ENCODE measurements at regions not wholly inside any gene's neighbourhood (a gene's known extent, or its start where the extent isn't known, plus 50 kb on each side); places are given as distances from the start of the nearest gene placed in this dataset.
"Not testable (repeated sequence)": the region's sequence is repeated elsewhere in the genome, so short reads cannot be mapped to it uniquely, and the experiment has no call there.

DNA sequence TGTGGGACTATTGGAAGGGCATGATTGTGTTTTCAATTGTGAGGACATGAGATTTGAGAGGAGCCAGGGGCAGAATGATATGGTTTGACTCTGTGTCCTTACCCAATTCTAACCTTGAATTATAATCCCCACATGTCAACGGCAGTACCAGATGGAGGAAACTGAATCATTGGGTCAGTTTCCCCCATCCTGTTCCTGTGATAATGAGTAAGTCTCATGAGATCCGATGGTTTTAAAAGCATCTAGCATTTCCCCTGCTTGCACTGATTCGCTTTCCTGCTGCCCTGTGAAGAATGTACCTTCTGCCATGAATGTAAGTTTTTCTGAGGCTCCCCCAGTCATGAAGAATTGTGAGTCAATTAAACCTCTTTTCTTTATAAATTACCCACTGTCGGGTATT lies 1367.1 kb downstream of the XPNPEP1 start:
- WGBS, 2 donors = 81 to 86% methylated on average over 4 of the region's 4 CpGs
- intact Hi-C loops (cut with DNase I) = no loop called here

DNA sequence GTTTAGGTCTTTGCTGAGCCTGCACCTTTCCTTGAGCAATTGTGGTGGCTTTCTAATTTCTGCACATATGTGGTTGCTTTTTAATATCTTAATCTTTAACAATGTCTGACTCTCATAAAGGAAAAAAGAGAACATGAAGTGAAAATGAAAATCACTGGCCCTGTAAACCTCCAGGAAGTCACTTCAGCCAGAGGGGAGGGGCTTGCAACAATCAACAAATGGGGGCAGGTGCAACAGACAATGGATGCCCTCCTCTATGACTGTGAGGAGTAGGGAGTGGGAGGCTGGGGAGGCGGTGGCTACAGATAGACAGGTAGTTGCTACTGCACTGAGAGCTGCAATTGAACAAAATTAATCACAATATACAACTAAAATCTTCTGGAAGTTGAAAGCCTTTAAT lies 1377.4 kb downstream of the XPNPEP1 start:
- intact Hi-C loops (cut with DNase I) = no loop called here
- 60 to 70% methylated on average over 1 of the region's 1 CpG for WGBS, 2 donors

More for the DNA sequence above, 1367.1 kb downstream of the XPNPEP1 start:
- Histone ChIP-seq H3K27ac (ENCODE audit: low read depth in 1 of 2, low read length in 2 of 2) (no peak overlapping the region), H3K4me3 (ENCODE audit: low read length in 2 of 2) (no peak overlapping the region), H3K36me3 (ENCODE audit: control insufficient read depth in 1 of 2, insufficient read depth in 2 of 2, low read length in 1 of 2) (no peaks in the 10 kb centered on the region), H3K9me3 (ENCODE audit: control insufficient read depth, low read length) (no peaks in the 10 kb centered on the region), H3K4me1 (ENCODE audit: control insufficient read depth in 1 of 2, insufficient read depth in 2 of 2, low read length in 2 of 2) (no peaks in the 10 kb centered on the region), H3K27me3 (ENCODE audit: control insufficient read depth in 1 of 2, insufficient read depth in 2 of 2, low read length in 1 of 2) (peaks cover 0 to 1% of the 10 kb centered on the region in 2 donors)
- ATAC-seq (ENCODE audit: low FRiP score) (no peak), DNase-seq (no peak)

DNA sequence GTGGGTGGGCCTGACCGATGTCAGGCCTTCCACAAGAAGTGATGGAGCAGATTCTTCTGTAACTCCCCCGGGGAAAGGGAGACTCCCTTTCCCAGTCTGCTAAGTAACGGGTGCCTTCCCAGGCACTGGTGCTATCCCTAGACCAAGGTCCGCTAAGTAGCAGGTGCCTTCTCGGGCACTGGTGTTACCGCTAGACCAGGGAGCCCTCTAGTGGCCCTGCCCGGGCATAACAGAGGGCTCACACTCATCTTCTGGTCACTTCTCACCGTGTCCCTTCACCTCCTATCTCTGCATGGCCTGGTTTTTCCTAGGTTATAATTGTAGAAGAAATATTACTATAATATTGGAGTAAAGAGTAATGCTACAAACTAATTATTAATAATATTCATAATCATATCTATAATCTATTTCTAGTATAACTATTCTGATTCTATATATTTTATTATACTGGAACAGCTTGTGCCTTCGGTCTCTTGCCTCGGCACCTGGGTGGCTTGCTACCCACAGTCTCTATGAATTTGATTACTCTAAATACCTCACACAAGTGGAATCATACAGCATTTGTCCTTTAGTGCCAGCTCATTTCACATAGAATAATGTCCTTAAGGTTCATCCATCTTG lies 1378.7 kb downstream of the XPNPEP1 start:
- Histone ChIP-seq H3K27me3 (ENCODE audit: control insufficient read depth in 1 of 2, insufficient read depth in 2 of 2, low read length in 1 of 2) (no peaks in the 10 kb centered on the region), H3K27ac (ENCODE audit: low read depth in 1 of 2, low read length in 2 of 2) (no peak overlapping the region), H3K4me3 (ENCODE audit: low read length in 2 of 2) (no peak overlapping the region), H3K9me3 (ENCODE audit: control insufficient read depth, low read length) (no peaks in the 10 kb centered on the region), H3K4me1 (ENCODE audit: control insufficient read depth in 1 of 2, insufficient read depth in 2 of 2, low read length in 2 of 2) (no peaks in the 10 kb centered on the region), H3K36me3 (ENCODE audit: control insufficient read depth in 1 of 2, insufficient read depth in 2 of 2, low read length in 1 of 2) (no peaks in the 10 kb centered on the region)
- ATAC-seq (ENCODE audit: low FRiP score) = no peak
- intact Hi-C loops (cut with DNase I) = no loop called here
- DNase-seq = peak; percentile 58 to 81
- WGBS, 2 donors = 27 to 30% methylated on average over 10 of the region's 10 CpGs

More for the DNA sequence above, 1377.4 kb downstream of the XPNPEP1 start:
- Histone ChIP-seq H3K27ac (ENCODE audit: low read depth in 1 of 2, low read length in 2 of 2) (no peak overlapping the region), H3K4me3 (ENCODE audit: low read length in 2 of 2) (no peak overlapping the region), H3K27me3 (ENCODE audit: control insufficient read depth in 1 of 2, insufficient read depth in 2 of 2, low read length in 1 of 2) (no peaks in the 10 kb centered on the region), H3K36me3 (ENCODE audit: control insufficient read depth in 1 of 2, insufficient read depth in 2 of 2, low read length in 1 of 2) (no peaks in the 10 kb centered on the region), H3K9me3 (ENCODE audit: control insufficient read depth, low read length) (no peaks in the 10 kb centered on the region), H3K4me1 (ENCODE audit: control insufficient read depth in 1 of 2, insufficient read depth in 2 of 2, low read length in 2 of 2) (no peaks in the 10 kb centered on the region)
- DNase-seq (no peak), ATAC-seq (ENCODE audit: low FRiP score) (no peak)

DNA sequence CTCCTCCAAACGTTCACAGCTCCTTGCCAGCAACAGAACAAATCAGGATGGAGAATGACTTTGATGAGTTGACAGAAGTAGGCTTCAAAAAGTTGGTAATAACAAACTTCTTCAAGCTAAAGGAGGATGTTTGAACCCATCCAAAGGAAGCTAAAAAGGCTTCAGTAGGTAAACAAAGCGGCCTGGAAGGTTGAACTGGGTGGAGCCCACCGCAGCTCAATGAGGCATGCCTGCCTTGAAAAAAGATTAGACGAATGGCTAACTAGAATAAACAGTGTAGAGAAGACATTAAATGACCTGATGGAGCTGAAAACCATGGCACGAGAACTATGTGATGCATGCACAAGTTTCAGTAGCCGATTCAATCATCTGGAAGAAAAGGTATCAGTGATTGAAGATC lies 1369.0 kb upstream of the SORCS1 start:
- DNase-seq; H3K9me3 ChIP-seq (ENCODE audit: control insufficient read depth, low read length); H3K4me1 ChIP-seq (ENCODE audit: control insufficient read depth in 1 of 2, insufficient read depth in 2 of 2, low read length in 2 of 2); H3K27ac ChIP-seq (ENCODE audit: low read depth in 1 of 2, low read length in 2 of 2); intact Hi-C loops (cut with DNase I); H3K36me3 ChIP-seq (ENCODE audit: control insufficient read depth in 1 of 2, insufficient read depth in 2 of 2, low read length in 1 of 2); H3K4me3 ChIP-seq (ENCODE audit: low read length in 2 of 2); ATAC-seq (ENCODE audit: low FRiP score); H3K27me3 ChIP-seq (ENCODE audit: control insufficient read depth in 1 of 2, insufficient read depth in 2 of 2, low read length in 1 of 2): not testable (repeated sequence)
- WGBS, 2 donors = 69 to 74% methylated on average over 6 of the region's 6 CpGs

DNA sequence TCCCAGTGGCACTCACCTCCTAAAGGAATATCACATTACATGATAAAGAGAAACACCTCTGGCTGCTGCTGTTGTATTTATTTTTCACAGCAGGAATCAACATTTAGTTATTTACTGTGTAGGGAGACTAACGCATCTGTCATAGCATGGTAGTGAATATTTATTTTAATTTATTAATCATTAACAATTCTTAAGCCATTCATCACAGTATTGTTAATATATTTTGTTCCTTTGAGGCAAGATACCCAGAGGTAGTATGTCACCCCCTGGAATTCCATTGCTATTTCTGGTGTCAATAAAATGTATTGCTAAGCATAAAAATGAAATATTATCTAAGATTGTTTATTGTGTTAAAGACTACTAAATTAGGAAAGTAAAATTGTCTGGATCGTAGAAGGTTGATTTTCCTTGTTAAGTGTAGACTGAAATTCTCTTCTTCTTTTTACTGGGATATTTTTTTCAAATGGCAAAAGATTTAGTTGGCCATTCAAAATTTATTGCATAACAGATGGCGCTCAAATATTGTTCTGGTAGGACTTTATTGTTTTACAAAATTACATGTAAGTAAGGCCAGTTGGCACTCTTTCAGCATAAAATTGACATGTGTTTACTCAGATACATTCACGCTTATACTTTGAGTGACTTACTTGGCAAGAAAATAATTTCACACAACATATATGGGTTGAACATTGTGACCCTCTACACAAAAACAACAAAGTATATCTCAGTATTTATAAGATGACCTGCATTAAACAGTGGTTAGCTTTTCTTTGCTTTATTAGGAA lies 1358.7 kb upstream of the SORCS1 start:
- intact Hi-C loops (cut with DNase I) = no loop called here
- 28 to 49% methylated on average over 4 of the region's 4 CpGs for WGBS, 2 donors
- DNase-seq (no peak), ATAC-seq (ENCODE audit: low FRiP score) (no peak)
- no peak overlapping the region for H3K4me3 ChIP-seq (ENCODE audit: low read length in 2 of 2)
- no peaks in the 10 kb centered on the region for H3K36me3 ChIP-seq (ENCODE audit: control insufficient read depth in 1 of 2, insufficient read depth in 2 of 2, low read length in 1 of 2)
- peaks cover 2% of the 10 kb centered on the region for H3K9me3 ChIP-seq (ENCODE audit: control insufficient read depth, low read length)
- no peak overlapping the region for H3K27ac ChIP-seq (ENCODE audit: low read depth in 1 of 2, low read length in 2 of 2)
- H3K27me3 ChIP-seq (ENCODE audit: control insufficient read depth in 1 of 2, insufficient read depth in 2 of 2, low read length in 1 of 2) = no peaks in the 10 kb centered on the region
- H3K4me1 ChIP-seq (ENCODE audit: control insufficient read depth in 1 of 2, insufficient read depth in 2 of 2, low read length in 2 of 2) = no peaks in the 10 kb centered on the region

DNA sequence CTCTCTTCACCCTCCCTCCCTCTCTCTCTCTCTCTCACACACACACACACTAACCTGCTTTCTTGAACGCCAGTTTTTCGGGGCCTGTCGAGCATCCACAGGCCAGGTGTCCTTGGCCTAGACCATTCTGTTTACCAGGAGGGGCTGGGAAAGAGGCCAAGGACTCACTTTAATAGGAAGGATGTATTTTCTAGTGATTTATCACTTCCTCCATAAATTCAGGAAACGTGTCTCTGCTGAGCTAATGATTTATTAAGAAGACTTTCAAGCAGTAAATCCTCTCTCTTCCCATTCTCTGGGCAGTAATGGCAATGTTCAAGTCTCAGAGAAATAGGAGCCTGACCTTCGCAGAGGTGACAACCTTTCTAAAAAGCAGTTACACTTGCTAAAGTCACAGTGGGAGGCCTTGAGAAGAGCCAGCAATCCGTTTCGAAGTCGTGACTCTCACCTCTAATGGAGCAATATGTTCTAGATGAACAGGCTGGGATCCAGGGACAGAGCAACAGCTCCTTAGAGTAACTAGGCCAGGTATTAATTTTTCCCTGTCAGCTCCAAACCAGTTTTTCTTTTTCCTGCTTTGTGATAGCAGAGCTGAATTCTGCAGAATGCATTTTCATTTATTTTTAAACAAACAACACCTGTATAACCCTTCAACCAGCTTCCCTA lies 1357.5 kb upstream of the SORCS1 start:
- no peaks in the 10 kb centered on the region for H3K4me1 ChIP-seq (ENCODE audit: control insufficient read depth in 1 of 2, insufficient read depth in 2 of 2, low read length in 2 of 2)
- no peak overlapping the region for H3K27ac ChIP-seq (ENCODE audit: low read depth in 1 of 2, low read length in 2 of 2)
- DNase-seq = no peak
- no peak overlapping the region for H3K4me3 ChIP-seq (ENCODE audit: low read length in 2 of 2)
- H3K27me3 ChIP-seq (ENCODE audit: control insufficient read depth in 1 of 2, insufficient read depth in 2 of 2, low read length in 1 of 2) = no peaks in the 10 kb centered on the region
- H3K9me3 ChIP-seq (ENCODE audit: control insufficient read depth, low read length) = peaks cover 2% of the 10 kb centered on the region
- ATAC-seq (ENCODE audit: low FRiP score) = no peak
- no peaks in the 10 kb centered on the region for H3K36me3 ChIP-seq (ENCODE audit: control insufficient read depth in 1 of 2, insufficient read depth in 2 of 2, low read length in 1 of 2)
- WGBS, 2 donors = 28 to 41% methylated on average over 8 of the region's 8 CpGs
- intact Hi-C loops (cut with DNase I) = no loop called here

DNA sequence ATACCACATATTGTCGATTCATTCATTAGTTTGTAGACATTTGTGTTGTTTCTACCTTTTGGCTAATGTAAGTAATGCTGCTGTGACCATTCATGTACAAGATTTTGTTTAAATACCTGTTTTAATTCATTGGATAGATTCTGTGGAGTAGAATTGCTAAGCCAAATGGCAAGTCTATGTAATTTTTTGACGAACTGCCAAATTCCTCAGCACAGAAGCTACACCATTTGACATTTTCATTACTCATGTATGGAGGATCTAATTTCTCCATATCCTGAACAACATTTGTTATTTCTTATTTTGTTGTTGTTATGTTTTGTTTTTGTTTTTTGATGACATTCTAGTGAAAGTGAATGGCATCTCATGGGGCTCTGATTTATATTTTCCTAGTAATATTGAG lies 1351.3 kb upstream of the SORCS1 start:
- Histone ChIP-seq H3K27me3 (ENCODE audit: control insufficient read depth in 1 of 2, insufficient read depth in 2 of 2, low read length in 1 of 2) (no peaks in the 10 kb centered on the region), H3K36me3 (ENCODE audit: control insufficient read depth in 1 of 2, insufficient read depth in 2 of 2, low read length in 1 of 2) (no peaks in the 10 kb centered on the region), H3K27ac (ENCODE audit: low read depth in 1 of 2, low read length in 2 of 2) (no peak overlapping the region), H3K4me3 (ENCODE audit: low read length in 2 of 2) (no peak overlapping the region), H3K4me1 (ENCODE audit: control insufficient read depth in 1 of 2, insufficient read depth in 2 of 2, low read length in 2 of 2) (no peaks in the 10 kb centered on the region), H3K9me3 (ENCODE audit: control insufficient read depth, low read length) (peaks cover 2% of the 10 kb centered on the region)
- intact Hi-C loops (cut with DNase I) = no loop called here
- no peak for ATAC-seq (ENCODE audit: low FRiP score)
- WGBS, 2 donors = 77 to 79% methylated on average over 2 of the region's 2 CpGs
- DNase-seq = no peak

DNA sequence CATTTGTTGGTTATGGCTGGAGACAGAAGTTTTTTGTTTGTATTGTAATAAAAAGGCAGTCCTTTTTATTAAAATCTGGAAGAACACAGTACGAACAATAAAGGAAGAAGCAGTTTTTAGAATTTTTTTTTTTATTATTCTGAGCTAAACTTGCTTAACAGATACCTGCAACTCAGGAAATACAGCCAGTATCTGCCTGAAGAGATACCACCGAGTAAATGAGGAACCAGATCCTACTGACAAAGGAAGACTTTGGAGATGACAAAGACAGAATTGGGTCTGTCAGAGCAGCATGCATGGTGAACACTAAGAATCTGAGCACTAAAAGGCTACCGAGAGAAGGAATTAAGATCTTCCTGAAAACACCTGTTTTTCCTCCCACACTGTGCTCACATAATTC lies 1335.9 kb upstream of the SORCS1 start:
- WGBS, 2 donors = 73 to 75% methylated on average over 3 of the region's 3 CpGs
- ATAC-seq (ENCODE audit: low FRiP score) = no peak

DNA sequence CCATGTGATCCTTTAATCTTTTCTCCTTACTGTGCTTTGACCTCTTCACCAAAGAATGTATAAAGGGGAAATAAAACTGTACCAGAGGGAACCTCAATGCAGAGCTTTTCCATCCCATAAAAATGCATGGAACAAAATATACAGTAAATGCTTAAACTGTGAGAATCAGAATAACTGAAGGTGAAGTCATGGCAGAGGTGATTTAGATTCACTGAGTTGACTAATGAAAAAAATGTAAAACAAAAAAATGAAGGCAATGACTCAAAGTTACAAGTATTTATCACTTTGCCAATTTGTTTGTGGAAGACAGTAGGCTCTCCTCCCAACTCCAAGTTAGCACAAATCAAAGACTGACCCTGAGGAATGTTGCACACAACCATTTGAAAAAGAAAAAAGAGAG lies 1331.6 kb upstream of the SORCS1 start:
- Histone ChIP-seq H3K27ac (ENCODE audit: low read depth in 1 of 2, low read length in 2 of 2) (no peak overlapping the region), H3K27me3 (ENCODE audit: control insufficient read depth in 1 of 2, insufficient read depth in 2 of 2, low read length in 1 of 2) (no peaks in the 10 kb centered on the region), H3K9me3 (ENCODE audit: control insufficient read depth, low read length) (no peaks in the 10 kb centered on the region), H3K36me3 (ENCODE audit: control insufficient read depth in 1 of 2, insufficient read depth in 2 of 2, low read length in 1 of 2) (no peaks in the 10 kb centered on the region), H3K4me1 (ENCODE audit: control insufficient read depth in 1 of 2, insufficient read depth in 2 of 2, low read length in 2 of 2) (no peaks in the 10 kb centered on the region), H3K4me3 (ENCODE audit: low read length in 2 of 2) (no peak overlapping the region)
- DNase-seq = no peak
- no peak for ATAC-seq (ENCODE audit: low FRiP score)
- intact Hi-C loops (cut with DNase I) = no loop called here

More for the DNA sequence above, 1335.9 kb upstream of the SORCS1 start:
- Histone ChIP-seq H3K27ac (ENCODE audit: low read depth in 1 of 2, low read length in 2 of 2) (no peak overlapping the region), H3K9me3 (ENCODE audit: control insufficient read depth, low read length) (peaks cover 3% of the 10 kb centered on the region), H3K4me3 (ENCODE audit: low read length in 2 of 2) (no peak overlapping the region), H3K36me3 (ENCODE audit: control insufficient read depth in 1 of 2, insufficient read depth in 2 of 2, low read length in 1 of 2) (no peaks in the 10 kb centered on the region), H3K27me3 (ENCODE audit: control insufficient read depth in 1 of 2, insufficient read depth in 2 of 2, low read length in 1 of 2) (no peaks in the 10 kb centered on the region), H3K4me1 (ENCODE audit: control insufficient read depth in 1 of 2, insufficient read depth in 2 of 2, low read length in 2 of 2) (no peaks in the 10 kb centered on the region)
- intact Hi-C loops (cut with DNase I) = no loop called here
- no peak for DNase-seq
